NCI-H69 (cell line): ENCODE measurements at regions not wholly inside any gene's neighbourhood (a gene's known extent, or its start where the extent isn't known, plus 50 kb on each side); places are given as distances from the start of the nearest gene placed in this dataset.

ENCODE experiments used
- DNase-seq: peaks from one replicate; lab custom pipeline; 2025; lab: John Stamatoyannopoulos, UW

GRCh38 chr3:152957491-152957890 is 122.6 kb downstream of the P2RY1 start:
- peak; percentile 14 for DNase-seq

- DNase-seq, result no peak
These were observed 124.4 kb downstream of the P2RY1 start for GRCh38 chr3:152959307-152959706.

- DNase-seq, result no peak
These were observed 125.8 kb downstream of the P2RY1 start for GRCh38 chr3:152960684-152961083.

GRCh38 chr3:152961323-152961722 is 126.4 kb downstream of the P2RY1 start:
- peak; percentile 28 for DNase-seq

- no peak for DNase-seq
These were observed 130.1 kb downstream of the P2RY1 start for GRCh38 chr3:152964911-152965609.

GRCh38 chr3:152968388-152969024 is 133.6 kb downstream of the P2RY1 start:
- DNase-seq, result no peak

GRCh38 chr3:152969557-152970300 is 134.8 kb downstream of the P2RY1 start:
- no peak for DNase-seq

- DNase-seq, result no peak
These were observed 135.9 kb downstream of the P2RY1 start for GRCh38 chr3:152970851-152971250.

- no peak for DNase-seq
These were observed 136.9 kb downstream of the P2RY1 start for GRCh38 chr3:152971880-152972279.

GRCh38 chr3:152973575-152973974 is 138.6 kb downstream of the P2RY1 start:
- peak; percentile 9 for DNase-seq

- no peak for DNase-seq
These were observed 141.3 kb downstream of the P2RY1 start for GRCh38 chr3:152976239-152976638.

- no peak for DNase-seq
These were observed 142.4 kb downstream of the P2RY1 start for GRCh38 chr3:152977366-152977765.

- DNase-seq, result no peak
These were observed 143.2 kb downstream of the P2RY1 start for GRCh38 chr3:152978152-152978551.

- DNase-seq, result no peak
These were observed 162.6 kb downstream of the P2RY1 start for GRCh38 chr3:152997526-152997925.

GRCh38 chr3:152998591-152998990 is 163.4 kb upstream of the RAP2B start:
- peak; percentile 17 for DNase-seq

- no peak for DNase-seq
These were observed 161.7 kb upstream of the RAP2B start for GRCh38 chr3:153000325-153000724.

GRCh38 chr3:153001210-153002078 is 160.6 kb upstream of the RAP2B start:
- no peak for DNase-seq

- peak; percentile 10 for DNase-seq
These were observed 158.6 kb upstream of the RAP2B start for GRCh38 chr3:153003441-153003840.

- DNase-seq, result peak; percentile 3
These were observed 158.2 kb upstream of the RAP2B start for GRCh38 chr3:153003862-153004261.

GRCh38 chr3:153008226-153008625 is 153.8 kb upstream of the RAP2B start:
- DNase-seq, result no peak

GRCh38 chr3:153023896-153024295 is 138.1 kb upstream of the RAP2B start:
- DNase-seq, result no peak

- DNase-seq, result peak; percentile 52
These were observed 136.0 kb upstream of the RAP2B start for GRCh38 chr3:153026026-153026425.
